Large intestine (tissue), 3 donors: ENCODE measurements at regions not wholly inside any gene's neighbourhood (a gene's known extent, or its start where the extent isn't known, plus 50 kb on each side); places are given as distances from the start of the nearest gene placed in this dataset.

ENCODE experiments used
- DNase-seq, 2 donors: peaks; one replicate each; pipeline versions ENCODE4 v3.0.0 to v3.0.0-alpha.2; 2013
- H3K27ac ChIP-seq: one replicate; pipeline ENCODE4 v1.5.1; 2013; ENCODE audit warnings: low read length
- H3K27me3 ChIP-seq: 2 replicates; pipeline ENCODE4 v1.6.1; 2013; ENCODE audit warnings: low read length; ENCODE audit not compliant: control insufficient read depth, insufficient read depth
- H3K36me3 ChIP-seq: 2 replicates; pipeline ENCODE4 v1.6.1; 2013; ENCODE audit warnings: low read length; ENCODE audit not compliant: control insufficient read depth, insufficient read depth
- H3K4me1 ChIP-seq: one replicate; pipeline ENCODE4 v1.6.1; 2013; ENCODE audit warnings: low read length; ENCODE audit not compliant: control insufficient read depth, insufficient read depth
- H3K4me3 ChIP-seq: one replicate; pipeline ENCODE4 v1.5.1; 2013; ENCODE audit warnings: low read length
- H3K9me3 ChIP-seq: one replicate; pipeline ENCODE4 v1.6.1; 2013; ENCODE audit warnings: mild to moderate bottlenecking, low read depth, low read length, moderate library complexity; ENCODE audit not compliant: control insufficient read depth
- WGBS: methylation state at CpG from one replicate; pipeline ENCODE4 v1.1.5; 2013; ENCODE audit warnings: low lambda C conversion rate; ENCODE audit not compliant: insufficient coverage; 5-methylcytosine and 5-hydroxymethylcytosine counted together

DNA sequence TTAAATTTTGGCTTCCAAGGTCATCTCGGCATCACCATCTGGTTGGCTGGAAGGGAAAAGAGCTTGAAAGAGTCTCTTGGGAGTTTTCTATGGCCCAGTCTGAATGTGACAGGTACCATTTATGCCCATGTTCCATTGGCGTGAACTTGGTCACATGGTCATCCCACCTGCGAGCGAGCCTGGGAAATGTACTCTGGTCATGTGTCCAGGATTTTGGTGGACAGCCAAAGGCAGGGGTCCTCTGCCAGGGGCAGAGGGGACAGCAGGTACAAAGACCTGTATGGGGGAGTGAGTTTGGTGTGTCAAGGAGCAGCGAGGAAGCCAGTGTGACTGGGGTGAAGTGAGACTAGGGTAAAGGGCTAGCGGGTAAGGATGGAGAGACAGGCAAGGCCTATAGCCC is 112.6 kb downstream of the CDC5L start:
- Histone ChIP-seq H3K36me3 (no peaks in the 10 kb centered on the region), H3K9me3 (no peaks in the 10 kb centered on the region), H3K27me3 (peaks cover 3% of the 10 kb centered on the region), H3K27ac (no peak overlapping the region), H3K4me1 (no peaks in the 10 kb centered on the region), H3K4me3 (no peak overlapping the region)
- no CpG with 5 or more reads among the region's 6 CpGs for WGBS
- no peak for DNase-seq

DNA sequence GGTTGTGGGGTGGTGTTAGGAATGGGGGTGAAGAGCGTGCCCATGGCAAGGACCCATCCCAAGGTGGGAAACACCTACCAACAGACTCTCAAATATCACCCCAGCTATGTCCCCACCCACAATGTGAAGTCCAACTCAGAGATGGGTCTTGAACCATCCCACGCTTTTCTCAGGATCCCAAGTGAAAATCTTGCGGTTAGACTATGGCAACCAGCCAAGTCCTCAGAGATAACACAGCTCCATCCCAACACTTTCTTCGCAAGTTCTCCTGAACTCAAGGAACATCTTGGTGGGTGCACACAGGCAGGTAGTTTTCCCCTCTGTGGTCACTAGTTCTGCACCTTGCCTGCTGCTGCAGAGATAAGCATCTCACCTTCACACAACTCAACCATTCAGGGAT is 116.0 kb downstream of the CDC5L start:
- H3K27me3 ChIP-seq: peaks cover 3% of the 10 kb centered on the region
- DNase-seq: no peak
- no CpG with 5 or more reads among the region's 4 CpGs for WGBS
- H3K36me3 ChIP-seq: no peaks in the 10 kb centered on the region
- H3K4me1 ChIP-seq: no peaks in the 10 kb centered on the region
- no peak overlapping the region for H3K27ac ChIP-seq
- H3K9me3 ChIP-seq: no peaks in the 10 kb centered on the region
- no peak overlapping the region for H3K4me3 ChIP-seq

DNA sequence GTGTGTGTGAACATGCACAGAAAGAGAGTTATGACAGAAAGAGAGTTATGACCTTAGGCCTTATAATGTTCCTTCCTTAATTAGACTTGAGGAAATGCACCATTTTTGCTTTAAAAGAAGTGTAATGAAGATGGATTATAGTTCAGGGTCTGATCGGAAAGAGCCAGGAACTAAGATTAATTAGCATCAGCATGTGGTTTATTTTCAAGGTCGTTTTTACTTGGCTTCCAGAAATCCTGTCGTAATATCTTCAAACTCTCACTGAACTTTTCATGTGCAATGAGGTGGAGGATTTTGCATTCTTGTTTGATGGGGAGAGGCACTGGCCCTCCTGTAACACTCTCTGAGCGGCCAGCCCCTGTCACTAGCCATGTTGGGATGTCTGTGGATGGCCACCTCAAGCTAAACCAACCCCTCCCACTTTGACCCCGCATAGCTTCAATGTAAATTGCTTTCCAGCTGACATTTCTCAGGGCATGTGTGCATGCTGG is 116.8 kb downstream of the CDC5L start:
- Histone ChIP-seq H3K27ac (no peak overlapping the region), H3K9me3 (no peaks in the 10 kb centered on the region), H3K4me3 (no peak overlapping the region), H3K36me3 (no peaks in the 10 kb centered on the region), H3K4me1 (no peaks in the 10 kb centered on the region), H3K27me3 (peaks cover 3% of the 10 kb centered on the region)
- WGBS: no CpG with 5 or more reads among the region's 5 CpGs
- no peak for DNase-seq

DNA sequence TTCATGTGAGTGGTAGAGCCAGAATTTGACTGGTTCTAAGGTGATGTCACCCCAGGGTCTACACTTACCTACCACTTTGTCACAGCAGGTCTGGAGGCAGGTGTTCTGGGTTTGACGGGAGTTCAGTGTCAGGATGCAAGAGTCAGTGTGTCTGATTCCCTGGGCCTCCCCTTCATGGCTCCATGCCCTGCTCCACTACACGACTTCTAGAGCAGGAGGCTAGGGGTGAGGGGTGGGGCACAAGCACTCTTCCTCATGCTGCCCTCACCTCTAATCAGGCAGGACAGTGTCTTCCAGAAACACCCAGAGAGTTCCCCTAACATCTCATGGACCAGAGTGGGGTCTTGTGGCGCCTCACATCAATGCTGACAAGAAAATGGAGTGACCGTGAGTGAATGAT is 118.2 kb downstream of the CDC5L start:
- DNase-seq: no peak
- no peaks in the 10 kb centered on the region for H3K4me1 ChIP-seq
- no peaks in the 10 kb centered on the region for H3K36me3 ChIP-seq
- H3K27me3 ChIP-seq: peaks cover 5% of the 10 kb centered on the region
- no peak overlapping the region for H3K4me3 ChIP-seq
- WGBS: no CpG with 5 or more reads among the region's 4 CpGs
- H3K9me3 ChIP-seq: no peaks in the 10 kb centered on the region
- H3K27ac ChIP-seq: no peak overlapping the region

DNA sequence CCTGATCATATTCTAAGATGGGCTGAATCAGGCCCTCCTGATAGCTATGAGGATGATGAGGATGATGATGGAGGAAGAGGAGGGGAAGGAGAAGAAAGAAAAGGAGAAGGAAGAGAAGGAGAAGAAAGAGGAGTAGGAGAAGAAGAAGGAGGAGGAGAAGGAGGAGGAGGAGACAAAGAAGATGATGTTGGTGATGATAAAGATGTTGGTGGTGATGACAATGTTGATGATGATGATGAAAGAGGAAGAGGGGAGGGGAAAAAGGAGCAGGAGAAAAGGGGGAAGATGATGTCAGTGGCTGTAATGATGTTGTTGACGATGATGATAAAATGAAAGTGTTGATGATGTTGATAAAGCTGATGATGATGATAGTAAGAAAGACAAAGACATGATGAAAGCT is 119.5 kb downstream of the CDC5L start:
- H3K4me3 ChIP-seq: no peak overlapping the region
- no peak for DNase-seq
- no peaks in the 10 kb centered on the region for H3K36me3 ChIP-seq
- no peaks in the 10 kb centered on the region for H3K4me1 ChIP-seq
- H3K27me3 ChIP-seq: peaks cover 5% of the 10 kb centered on the region
- H3K9me3 ChIP-seq: no peaks in the 10 kb centered on the region
- 78% methylated on average over 1 of the region's 1 CpG for WGBS
- H3K27ac ChIP-seq: no peak overlapping the region

DNA sequence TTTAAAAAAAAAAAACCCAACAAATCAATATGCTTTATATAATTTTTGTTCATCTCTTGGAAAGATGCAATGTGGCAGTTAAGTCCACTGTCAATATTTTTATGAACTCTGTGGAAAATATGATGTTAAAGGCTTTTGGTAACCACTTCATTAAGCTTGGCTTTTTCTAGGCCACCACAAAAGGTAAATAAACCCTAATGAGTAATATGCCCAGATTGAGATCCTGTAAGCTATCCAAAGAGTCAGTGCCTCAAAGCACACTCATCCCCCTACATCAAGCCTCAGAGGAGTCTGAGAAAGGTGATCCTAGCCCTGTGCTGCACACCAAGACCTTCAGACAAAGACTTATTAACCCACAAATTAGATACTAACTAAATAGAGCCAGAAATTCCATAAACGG is 121.1 kb downstream of the CDC5L start:
- peaks cover 5% of the 10 kb centered on the region for H3K27me3 ChIP-seq
- no peak overlapping the region for H3K27ac ChIP-seq
- H3K9me3 ChIP-seq: no peaks in the 10 kb centered on the region
- no peak overlapping the region for H3K4me3 ChIP-seq
- no CpG with 5 or more reads among the region's 1 CpG for WGBS
- no peaks in the 10 kb centered on the region for H3K4me1 ChIP-seq
- no peaks in the 10 kb centered on the region for H3K36me3 ChIP-seq
- no peak for DNase-seq

DNA sequence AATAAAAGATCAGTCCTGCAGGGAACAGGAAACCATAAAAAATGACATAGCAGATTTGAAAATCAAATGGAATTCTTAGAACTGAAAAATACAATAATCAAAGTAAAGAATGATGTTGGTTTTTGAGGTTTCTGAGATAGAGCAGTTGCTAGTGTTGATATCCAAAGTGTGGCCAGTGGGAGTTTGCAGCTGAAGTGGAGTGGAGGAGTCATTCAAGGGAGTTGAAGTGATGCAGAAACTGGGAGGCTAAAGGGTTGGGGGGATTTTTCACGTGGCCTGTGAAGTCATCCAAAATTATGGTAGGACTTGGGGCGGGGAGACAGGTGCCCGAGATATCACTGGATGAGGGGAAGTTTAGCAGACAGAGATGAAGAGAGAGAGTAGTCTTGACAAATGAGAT is 123.6 kb downstream of the CDC5L start:
- no peaks in the 10 kb centered on the region for H3K36me3 ChIP-seq
- 86% methylated on average over 2 of the region's 3 CpGs for WGBS
- peaks cover 2% of the 10 kb centered on the region for H3K27me3 ChIP-seq
- H3K9me3 ChIP-seq: no peaks in the 10 kb centered on the region
- no peaks in the 10 kb centered on the region for H3K4me1 ChIP-seq
- H3K4me3 ChIP-seq: no peak overlapping the region
- no peak overlapping the region for H3K27ac ChIP-seq
- no peak for DNase-seq

DNA sequence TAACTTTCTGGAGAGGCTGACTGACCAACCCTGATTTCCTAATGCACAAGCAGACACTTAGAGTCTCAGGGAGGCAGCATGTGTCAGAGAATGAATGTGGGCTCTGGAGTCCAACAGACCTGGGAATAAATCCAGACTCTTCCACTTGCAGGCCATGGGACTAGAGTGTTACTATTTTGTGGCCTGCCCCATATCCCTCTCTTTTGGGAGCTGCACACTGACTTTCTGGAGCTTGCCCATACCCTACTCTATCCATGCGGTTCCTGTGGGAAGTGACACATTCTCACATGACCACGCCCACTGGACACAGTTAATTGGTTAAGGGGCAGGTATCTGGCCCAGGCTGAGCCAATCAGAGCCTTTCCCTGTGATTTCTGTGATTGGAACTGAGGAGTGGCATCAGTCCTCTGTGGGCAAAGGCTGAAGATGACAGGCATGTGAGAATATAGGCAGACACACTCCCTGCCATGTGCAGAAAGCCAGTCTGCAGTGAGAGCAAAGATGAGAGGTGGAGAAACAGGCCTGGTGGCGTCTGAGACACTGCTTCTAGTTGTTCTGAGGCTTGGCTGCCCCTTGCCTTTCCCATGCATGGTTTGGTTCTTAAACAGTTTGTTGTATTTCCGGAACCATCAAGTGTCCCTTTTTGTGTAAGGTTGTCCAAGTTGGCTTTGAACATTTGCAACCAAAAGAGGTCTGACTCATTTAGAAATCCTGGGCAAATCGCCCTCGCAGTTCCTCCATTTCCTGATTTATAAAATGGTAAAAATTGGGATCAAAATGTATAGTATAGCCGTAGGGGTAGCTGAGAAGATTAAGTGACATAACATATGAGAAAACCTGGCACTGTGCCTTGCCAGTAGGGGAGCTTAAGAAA is 125.6 kb downstream of the CDC5L start:
- Histone ChIP-seq H3K36me3 (no peaks in the 10 kb centered on the region), H3K27ac (no peak overlapping the region), H3K4me3 (no peak overlapping the region), H3K4me1 (no peaks in the 10 kb centered on the region), H3K9me3 (no peaks in the 10 kb centered on the region), H3K27me3 (peaks cover 2% of the 10 kb centered on the region)
- no peak for DNase-seq
- WGBS: 100% methylated on average over 2 of the region's 7 CpGs

DNA sequence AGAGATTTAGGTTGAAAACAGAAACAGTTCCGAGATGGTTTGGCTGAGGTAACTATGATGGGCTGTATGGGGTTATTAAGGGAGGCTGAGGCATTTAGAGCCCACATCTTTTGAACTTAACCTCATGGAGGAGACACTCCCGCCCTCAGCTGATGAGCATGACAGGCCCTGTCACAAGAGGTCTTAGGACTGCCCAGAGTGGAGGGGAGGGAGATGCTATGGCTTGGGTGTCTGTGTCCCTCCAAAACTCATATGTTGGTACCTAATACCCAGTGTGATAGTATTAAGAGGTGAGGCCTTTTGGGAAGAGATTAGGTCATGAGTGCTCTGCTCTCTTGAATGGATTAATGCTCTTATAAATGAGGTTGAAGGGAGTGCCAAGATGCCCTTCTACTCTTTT is 126.6 kb downstream of the CDC5L start:
- H3K9me3 ChIP-seq: no peaks in the 10 kb centered on the region

DNA sequence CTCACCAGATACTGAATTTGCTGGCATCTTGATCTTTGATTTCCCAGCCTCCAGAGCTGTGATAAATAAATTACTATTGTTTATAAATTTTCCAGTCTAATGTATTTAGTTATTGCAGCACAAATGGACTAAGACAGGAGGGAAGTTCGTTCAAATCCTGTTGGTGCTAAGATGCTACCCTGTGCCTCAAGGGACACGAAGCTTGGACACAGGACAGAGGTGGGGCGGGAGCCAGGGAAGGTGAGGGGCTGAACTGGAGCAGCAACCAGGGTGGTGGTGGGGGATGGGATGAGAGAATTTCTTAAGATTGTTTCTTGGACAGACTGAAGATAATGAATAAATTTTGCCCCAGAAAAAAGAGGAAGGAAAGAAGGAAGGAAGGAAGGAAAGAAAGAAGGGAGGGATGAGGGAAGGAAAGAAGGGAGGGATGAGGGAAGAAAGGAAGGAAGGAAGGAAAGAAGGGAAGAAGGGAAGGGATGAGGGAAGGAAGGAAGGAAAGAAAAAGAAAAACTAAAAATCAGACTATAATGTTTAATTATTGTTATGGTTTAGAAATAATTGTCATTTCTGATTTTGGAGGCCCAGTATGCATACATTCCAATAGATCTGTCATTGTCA is 127.2 kb downstream of the CDC5L start:
- no peak overlapping the region for H3K4me3 ChIP-seq
- no peak overlapping the region for H3K27ac ChIP-seq
- H3K27me3 ChIP-seq: peaks cover 2% of the 10 kb centered on the region
- no peaks in the 10 kb centered on the region for H3K9me3 ChIP-seq
- 90% methylated on average over 2 of the region's 3 CpGs for WGBS
- H3K36me3 ChIP-seq: no peaks in the 10 kb centered on the region
- no peaks in the 10 kb centered on the region for H3K4me1 ChIP-seq
- no peak for DNase-seq

More for the DNA sequence above, 126.6 kb downstream of the CDC5L start:
- Histone ChIP-seq H3K27ac (no peak overlapping the region), H3K36me3 (no peaks in the 10 kb centered on the region), H3K4me3 (no peak overlapping the region), H3K27me3 (peaks cover 2% of the 10 kb centered on the region), H3K4me1 (no peaks in the 10 kb centered on the region)
- WGBS: 100% methylated on average over 1 of the region's 2 CpGs
- DNase-seq: no peak
